ENCODE measurements at regions not wholly inside any gene's neighbourhood (a gene's known extent, or its start where the extent isn't known, plus 50 kb on each side); places are given as distances from the start of the nearest gene placed in this dataset.

- TF ChIP-seq CTCF (IDR thresholded peaks at IDR 0.05) (no peak), POLR2A (IDR thresholded peaks at IDR 0.05) (no peak)
These were observed 274.1 kb downstream of the SMARCA2 start for GRCh38 chr9:2289263-2289662.

Data from testis (tissue), 2 donors.